Peyer's patch (tissue), 4 donors: ENCODE measurements at regions not wholly inside any gene's neighbourhood (a gene's known extent, or its start where the extent isn't known, plus 50 kb on each side); places are given as distances from the start of the nearest gene placed in this dataset.

Experiments used
- POLR2A ChIP-seq, 2 donors: fragments of 450-650 bp; IDR thresholded peaks; one replicate each; pipeline ENCODE4 v1.5.1; 2017; ENCODE audit warnings: antibody characterized with exemption in 2 of 2, mild to moderate bottlenecking in 2 of 2, moderate library complexity in 2 of 2
- TF ChIP-seq, protein P1 (sequence below), 6 experiments: fragments of 450-650 bp in 4 of 6; fragments of 200-600 bp in 2 of 6; sonication (generic) in 1 of 6; IDR thresholded peaks; one replicate each; pipeline ENCODE4 v1.5.1; 2017 to 2019; ENCODE audit warnings: antibody characterized with exemption in 6 of 6, mild to moderate bottlenecking in 3 of 6, moderate library complexity in 1 of 6

GRCh38 chr10:69729326-69730048, 72.2 kb upstream of the COL13A1 start:
- TF ChIP-seq POLR2A (IDR thresholded peaks at IDR 0.05), result no peak
- TF ChIP-seq, protein P1, sequence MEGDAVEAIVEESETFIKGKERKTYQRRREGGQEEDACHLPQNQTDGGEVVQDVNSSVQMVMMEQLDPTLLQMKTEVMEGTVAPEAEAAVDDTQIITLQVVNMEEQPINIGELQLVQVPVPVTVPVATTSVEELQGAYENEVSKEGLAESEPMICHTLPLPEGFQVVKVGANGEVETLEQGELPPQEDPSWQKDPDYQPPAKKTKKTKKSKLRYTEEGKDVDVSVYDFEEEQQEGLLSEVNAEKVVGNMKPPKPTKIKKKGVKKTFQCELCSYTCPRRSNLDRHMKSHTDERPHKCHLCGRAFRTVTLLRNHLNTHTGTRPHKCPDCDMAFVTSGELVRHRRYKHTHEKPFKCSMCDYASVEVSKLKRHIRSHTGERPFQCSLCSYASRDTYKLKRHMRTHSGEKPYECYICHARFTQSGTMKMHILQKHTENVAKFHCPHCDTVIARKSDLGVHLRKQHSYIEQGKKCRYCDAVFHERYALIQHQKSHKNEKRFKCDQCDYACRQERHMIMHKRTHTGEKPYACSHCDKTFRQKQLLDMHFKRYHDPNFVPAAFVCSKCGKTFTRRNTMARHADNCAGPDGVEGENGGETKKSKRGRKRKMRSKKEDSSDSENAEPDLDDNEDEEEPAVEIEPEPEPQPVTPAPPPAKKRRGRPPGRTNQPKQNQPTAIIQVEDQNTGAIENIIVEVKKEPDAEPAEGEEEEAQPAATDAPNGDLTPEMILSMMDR (IDR thresholded peaks at IDR 0.05), result no peak
